ENCODE measurements at regions not wholly inside any gene's neighbourhood (a gene's known extent, or its start where the extent isn't known, plus 50 kb on each side); places are given as distances from the start of the nearest gene placed in this dataset.

DNA sequence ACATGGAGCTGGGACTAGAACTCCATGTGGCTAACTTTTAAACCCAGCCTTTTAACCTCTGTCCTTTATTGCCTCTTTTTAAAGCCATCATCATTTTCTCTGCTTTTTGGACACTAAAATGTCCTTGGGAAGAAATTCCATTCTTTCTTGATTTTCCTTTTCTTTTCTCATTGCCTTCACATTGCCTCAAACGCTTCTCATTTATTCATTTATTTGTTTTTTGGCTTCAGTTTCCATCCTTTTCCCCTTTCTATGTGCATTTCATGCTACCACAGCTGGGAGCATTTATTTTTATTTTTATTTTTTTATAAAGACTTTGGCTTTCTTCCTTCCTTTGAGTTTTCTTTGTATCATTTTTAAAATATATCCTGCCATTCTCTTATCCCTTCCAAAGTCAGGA lies 212.2 kb downstream of the DACT1 start:
- TF ChIP-seq EZH2 (IDR thresholded peaks at IDR 0.05; ENCODE audit: borderline replicate concordance, insufficient read depth, low read length, poor library complexity, severe bottlenecking) (no peak), EP300 (conservative IDR thresholded peaks at IDR 0.05; ENCODE audit: poor library complexity, severe bottlenecking) (no peak), POLR2AphosphoS5 (IDR thresholded peaks at IDR 0.05) (no peak), TAF1 (IDR thresholded peaks at IDR 0.05; ENCODE audit: low read depth) (no peak), RAD21 (conservative IDR thresholded peaks at IDR 0.05) (no peak), SMC3 (conservative IDR thresholded peaks at IDR 0.05; ENCODE audit: poor library complexity) (no peak), CTCF (IDR thresholded peaks at IDR 0.05; ENCODE audit: poor library complexity, severe bottlenecking) (no peak), MXI1 (conservative IDR thresholded peaks at IDR 0.05; ENCODE audit: poor library complexity, severe bottlenecking) (no peak)
- TF ChIP-seq, protein P1, sequence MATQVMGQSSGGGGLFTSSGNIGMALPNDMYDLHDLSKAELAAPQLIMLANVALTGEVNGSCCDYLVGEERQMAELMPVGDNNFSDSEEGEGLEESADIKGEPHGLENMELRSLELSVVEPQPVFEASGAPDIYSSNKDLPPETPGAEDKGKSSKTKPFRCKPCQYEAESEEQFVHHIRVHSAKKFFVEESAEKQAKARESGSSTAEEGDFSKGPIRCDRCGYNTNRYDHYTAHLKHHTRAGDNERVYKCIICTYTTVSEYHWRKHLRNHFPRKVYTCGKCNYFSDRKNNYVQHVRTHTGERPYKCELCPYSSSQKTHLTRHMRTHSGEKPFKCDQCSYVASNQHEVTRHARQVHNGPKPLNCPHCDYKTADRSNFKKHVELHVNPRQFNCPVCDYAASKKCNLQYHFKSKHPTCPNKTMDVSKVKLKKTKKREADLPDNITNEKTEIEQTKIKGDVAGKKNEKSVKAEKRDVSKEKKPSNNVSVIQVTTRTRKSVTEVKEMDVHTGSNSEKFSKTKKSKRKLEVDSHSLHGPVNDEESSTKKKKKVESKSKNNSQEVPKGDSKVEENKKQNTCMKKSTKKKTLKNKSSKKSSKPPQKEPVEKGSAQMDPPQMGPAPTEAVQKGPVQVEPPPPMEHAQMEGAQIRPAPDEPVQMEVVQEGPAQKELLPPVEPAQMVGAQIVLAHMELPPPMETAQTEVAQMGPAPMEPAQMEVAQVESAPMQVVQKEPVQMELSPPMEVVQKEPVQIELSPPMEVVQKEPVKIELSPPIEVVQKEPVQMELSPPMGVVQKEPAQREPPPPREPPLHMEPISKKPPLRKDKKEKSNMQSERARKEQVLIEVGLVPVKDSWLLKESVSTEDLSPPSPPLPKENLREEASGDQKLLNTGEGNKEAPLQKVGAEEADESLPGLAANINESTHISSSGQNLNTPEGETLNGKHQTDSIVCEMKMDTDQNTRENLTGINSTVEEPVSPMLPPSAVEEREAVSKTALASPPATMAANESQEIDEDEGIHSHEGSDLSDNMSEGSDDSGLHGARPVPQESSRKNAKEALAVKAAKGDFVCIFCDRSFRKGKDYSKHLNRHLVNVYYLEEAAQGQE (IDR thresholded peaks at IDR 0.05; ENCODE audit: borderline replicate concordance) = no peak
- H3K4me2 ChIP-seq (ENCODE audit: low read length) = no peak overlapping the region

DNA sequence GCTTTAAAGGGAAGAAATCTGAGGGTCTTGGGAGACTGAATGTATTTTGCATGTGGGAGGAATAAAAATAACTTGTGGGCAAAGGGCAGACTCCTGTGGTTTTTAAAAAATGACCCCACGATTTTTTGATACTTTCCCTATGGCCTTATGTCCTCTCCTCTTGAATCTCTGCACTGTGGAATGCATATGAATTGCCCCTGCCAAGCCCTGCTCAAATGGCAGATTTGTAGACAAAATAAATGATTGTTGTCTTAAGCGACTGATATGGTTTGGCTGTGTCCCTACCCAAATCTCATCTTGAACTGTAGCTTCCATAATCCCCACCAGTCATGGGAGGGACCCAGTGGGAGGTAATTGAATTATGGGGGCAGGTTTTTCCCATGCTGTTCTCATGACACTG lies 223.8 kb downstream of the DACT1 start:
- TF ChIP-seq EP300 (conservative IDR thresholded peaks at IDR 0.05; ENCODE audit: poor library complexity, severe bottlenecking) (no peak), CTCF (IDR thresholded peaks at IDR 0.05; ENCODE audit: poor library complexity, severe bottlenecking) (no peak), TAF1 (IDR thresholded peaks at IDR 0.05; ENCODE audit: low read depth) (no peak), POLR2AphosphoS5 (IDR thresholded peaks at IDR 0.05) (no peak), EZH2 (IDR thresholded peaks at IDR 0.05; ENCODE audit: borderline replicate concordance, insufficient read depth, low read length, poor library complexity, severe bottlenecking) (no peak), MXI1 (conservative IDR thresholded peaks at IDR 0.05; ENCODE audit: poor library complexity, severe bottlenecking) (no peak), RAD21 (conservative IDR thresholded peaks at IDR 0.05) (no peak), SMC3 (conservative IDR thresholded peaks at IDR 0.05; ENCODE audit: poor library complexity) (no peak)
- TF ChIP-seq, protein P1 (IDR thresholded peaks at IDR 0.05; ENCODE audit: borderline replicate concordance) = no peak
- no peaks in the 10 kb centered on the region for H3F3A ChIP-seq (ENCODE audit: insufficient read depth, low read length, poor library complexity, severe bottlenecking)
- no peaks in the 10 kb centered on the region for H3K9me3 ChIP-seq (ENCODE audit: low read length)
- H2AFZ ChIP-seq (ENCODE audit: low read depth, low read length) = no peak overlapping the region
- H3K79me2 ChIP-seq (replicated peaks; ENCODE audit: insufficient read depth, low read length) = no peaks in the 10 kb centered on the region
- no peaks in the 10 kb centered on the region for H4K20me1 ChIP-seq (ENCODE audit: insufficient read depth)
- no peak overlapping the region for H3K4me3 ChIP-seq (ENCODE audit: low read length)
- no peak overlapping the region for H3K27ac ChIP-seq (ENCODE audit: low read length)
- H3K9me2 ChIP-seq (ENCODE audit: insufficient read depth, low read length) = no peaks in the 10 kb centered on the region
- no peak overlapping the region for H3K9ac ChIP-seq (ENCODE audit: low read length)
- H3K4me2 ChIP-seq (ENCODE audit: low read length) = no peak overlapping the region
- H3K36me3 ChIP-seq (ENCODE audit: insufficient read depth, low read length) = no peaks in the 10 kb centered on the region
- no peaks in the 10 kb centered on the region for H3K27me3 ChIP-seq (ENCODE audit: insufficient read depth, low read depth, low read length)

More for the DNA sequence above, 212.2 kb downstream of the DACT1 start:
- Histone ChIP-seq H3K9ac (ENCODE audit: low read length) (no peak overlapping the region), H3F3A (ENCODE audit: insufficient read depth, low read length, poor library complexity, severe bottlenecking) (no peaks in the 10 kb centered on the region), H3K36me3 (ENCODE audit: insufficient read depth, low read length) (no peaks in the 10 kb centered on the region), H4K20me1 (ENCODE audit: insufficient read depth) (no peaks in the 10 kb centered on the region), H3K9me2 (ENCODE audit: insufficient read depth, low read length) (no peaks in the 10 kb centered on the region), H2AFZ (ENCODE audit: low read depth, low read length) (no peak overlapping the region), H3K27me3 (ENCODE audit: insufficient read depth, low read depth, low read length) (no peaks in the 10 kb centered on the region), H3K27ac (ENCODE audit: low read length) (no peak overlapping the region), H3K9me3 (ENCODE audit: low read length) (no peaks in the 10 kb centered on the region), H3K79me2 (replicated peaks; ENCODE audit: insufficient read depth, low read length) (no peaks in the 10 kb centered on the region), H3K4me3 (ENCODE audit: low read length) (no peak overlapping the region)
